ENCODE measurements at regions not wholly inside any gene's neighbourhood (a gene's known extent, or its start where the extent isn't known, plus 50 kb on each side); places are given as distances from the start of the nearest gene placed in this dataset.

DNA sequence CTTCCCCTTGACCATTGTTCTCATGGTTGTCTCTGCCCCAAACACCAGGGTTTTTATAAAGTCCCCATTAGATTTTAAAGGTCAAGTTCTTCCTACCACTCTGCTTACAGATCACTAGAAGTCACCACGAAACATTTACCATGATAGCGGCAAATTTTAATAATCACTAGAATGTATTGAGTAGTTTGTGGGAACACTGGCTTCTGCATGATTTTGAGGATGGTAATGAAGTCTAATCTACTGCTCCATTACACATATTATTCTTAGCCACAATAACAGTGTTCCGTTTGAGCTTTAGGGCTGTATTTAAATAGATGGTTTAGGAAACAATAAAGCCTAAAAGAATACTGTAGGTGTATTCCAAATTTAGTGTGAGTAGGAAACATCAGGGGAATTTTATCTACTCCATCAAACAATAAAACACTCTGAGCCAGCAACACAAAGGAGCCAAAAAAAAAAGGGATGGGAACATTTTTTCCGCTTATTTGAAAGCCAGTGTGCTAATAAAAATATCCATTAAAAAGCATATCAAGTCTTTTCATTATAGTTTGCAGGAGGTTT is 49.7 kb downstream of the KLF12 start:
- DNase-seq: no peak

DNA sequence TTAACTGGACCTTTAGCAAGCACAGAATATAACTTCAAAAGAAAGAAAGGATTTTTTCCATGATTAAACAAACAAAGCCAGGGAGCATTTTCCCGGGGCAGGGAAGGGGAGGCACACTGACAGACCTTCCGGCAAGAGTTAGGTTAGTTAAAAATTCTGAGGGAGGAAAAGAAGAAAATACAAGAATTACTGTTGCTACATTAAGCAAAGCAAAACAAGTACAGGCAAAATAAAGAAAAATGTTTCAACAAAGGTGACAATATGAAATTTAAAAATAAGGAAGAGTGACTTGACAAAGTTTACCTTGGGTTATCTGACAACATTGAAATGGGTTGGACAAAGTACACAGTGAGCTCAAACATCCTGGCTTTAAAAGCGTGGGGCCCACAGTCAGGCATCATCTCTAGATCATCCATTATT is 51.5 kb downstream of the KLF12 start:
- no peak for DNase-seq

DNA sequence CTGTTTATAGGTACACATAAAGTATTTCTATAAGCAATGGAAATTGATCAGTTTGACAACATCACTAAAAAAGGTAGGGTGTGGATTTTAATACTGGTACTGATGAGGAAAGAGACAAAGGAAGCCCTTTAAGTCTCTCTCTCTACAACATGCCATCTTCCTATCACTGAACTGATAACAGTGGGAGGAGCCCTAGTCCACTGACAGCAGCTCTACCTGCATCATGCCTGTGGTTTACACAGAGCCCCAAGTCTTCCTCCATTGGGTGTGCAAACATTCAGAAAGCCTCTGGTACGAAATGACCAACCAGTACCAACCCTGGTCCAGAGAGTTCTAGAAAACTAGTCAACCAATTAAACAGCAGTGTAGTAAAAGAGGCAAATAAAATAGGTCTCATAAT is 53.4 kb downstream of the KLF12 start:
- DNase-seq: no peak

DNA sequence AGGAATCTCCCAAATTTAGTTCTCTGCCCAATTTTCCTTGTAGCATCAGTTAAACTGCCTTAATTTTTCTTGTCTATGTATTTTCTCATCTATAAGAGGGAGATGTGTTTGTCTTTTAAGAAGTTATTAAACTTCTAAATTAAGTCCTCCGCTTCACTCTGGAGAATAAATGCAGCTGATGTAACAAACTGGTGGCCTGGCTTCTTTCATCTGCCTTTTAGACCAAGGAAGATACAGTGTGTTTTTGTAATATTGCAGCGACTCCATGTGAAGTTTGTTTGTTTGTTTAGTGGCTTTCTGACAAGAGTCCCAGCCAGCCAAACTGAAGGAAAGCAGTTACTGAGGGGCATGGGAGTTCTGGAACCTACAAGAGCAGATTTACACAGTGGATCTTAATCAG is 56.4 kb downstream of the KLF12 start:
- no peak for DNase-seq

DNA sequence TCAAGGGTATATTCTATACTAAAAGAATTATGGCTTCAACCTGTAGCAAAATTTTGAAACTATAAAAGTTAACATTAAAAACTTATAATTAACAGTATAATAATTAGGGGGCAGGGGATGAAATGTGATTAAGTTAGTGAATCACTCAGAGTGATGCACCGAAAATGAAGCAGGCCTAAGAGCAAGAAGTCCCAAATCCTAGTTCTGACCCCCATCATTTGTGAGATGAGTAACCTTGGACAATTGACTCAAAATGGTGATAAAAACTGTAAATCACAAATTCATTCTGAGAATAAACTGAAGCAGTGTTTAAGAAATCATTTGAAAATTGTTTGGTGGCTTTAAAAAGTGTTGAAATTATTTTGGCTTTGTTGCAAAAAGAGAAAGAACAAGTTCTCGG is 56.8 kb downstream of the KLF12 start:
- DNase-seq: no peak

DNA sequence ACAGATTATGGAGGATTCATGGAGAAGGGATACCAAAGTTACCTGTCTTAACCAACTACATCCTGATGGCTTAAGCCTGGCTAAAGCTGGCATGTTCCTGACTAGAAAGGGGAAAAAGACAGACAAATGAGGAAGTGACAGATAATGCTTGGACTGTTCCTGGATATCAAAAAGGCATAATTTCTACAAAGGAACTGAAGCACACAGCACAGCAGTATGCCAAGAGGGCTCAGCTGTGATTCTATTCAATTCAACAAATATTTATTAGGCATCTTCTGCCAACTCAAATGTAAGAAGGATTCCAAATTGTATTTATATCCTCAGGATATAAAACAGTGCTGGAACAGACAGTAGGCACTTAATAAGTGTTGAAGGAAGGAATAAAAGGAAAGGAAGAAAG is 59.5 kb downstream of the KLF12 start:
- DNase-seq: no peak

DNA sequence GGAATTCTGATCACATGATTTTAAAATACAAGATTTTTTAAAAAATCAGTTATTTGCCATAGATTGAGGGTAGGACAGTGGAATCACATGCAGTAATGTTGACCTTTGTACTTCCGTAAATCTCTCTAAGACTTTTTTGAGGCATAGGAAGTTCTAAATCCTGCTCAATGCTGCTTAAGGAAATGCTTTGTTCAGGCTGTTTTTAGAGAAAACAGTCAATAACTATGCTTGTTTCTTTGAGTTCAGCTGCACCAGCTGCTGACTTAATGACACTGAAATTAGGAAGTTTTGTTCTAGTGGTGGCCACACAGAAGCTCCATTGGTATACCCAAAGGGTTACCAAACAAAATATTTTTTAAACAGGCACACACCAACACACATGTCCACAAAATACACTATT is 60.9 kb downstream of the KLF12 start:
- no peak for DNase-seq

DNA sequence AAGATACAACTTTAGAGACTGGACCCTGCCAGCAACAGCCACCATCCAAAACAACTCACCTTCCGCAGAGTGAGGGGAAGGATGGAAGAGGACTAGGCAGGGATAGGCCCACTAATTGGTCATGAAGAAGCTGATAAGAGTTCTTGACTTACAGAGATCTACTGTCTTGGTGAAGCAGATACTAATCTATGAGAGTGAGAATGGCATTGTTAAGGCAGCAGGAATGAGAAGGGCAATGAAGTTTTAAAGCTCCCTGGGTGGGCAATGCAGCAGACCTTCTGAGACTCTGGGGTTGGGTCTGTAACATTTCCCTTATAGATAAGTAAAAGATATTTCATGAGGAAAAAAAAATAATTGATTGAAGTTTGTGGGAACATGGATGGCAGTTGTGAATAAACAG is 63.7 kb downstream of the KLF12 start:
- no peak for DNase-seq

DNA sequence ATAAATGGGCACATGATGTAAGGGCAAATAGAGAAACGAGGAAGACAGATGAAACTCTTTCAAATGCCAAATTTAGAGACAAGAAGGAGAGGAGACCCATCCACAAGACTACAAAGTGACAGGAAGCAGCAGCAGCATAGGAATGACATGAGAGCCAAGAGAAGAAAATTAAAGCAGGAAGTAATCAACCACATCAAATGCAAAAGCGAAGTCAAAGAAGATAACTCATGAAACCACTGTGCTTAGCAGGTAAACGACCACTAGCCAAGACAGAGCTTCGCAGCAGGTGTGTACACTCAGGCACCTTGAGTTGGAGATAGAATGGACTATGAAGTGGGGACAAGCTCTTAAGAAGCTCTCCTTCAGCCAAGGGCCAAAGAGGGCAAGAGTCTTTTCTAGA is 64.1 kb downstream of the KLF12 start:
- DNase-seq: peak; percentile 33

DNA sequence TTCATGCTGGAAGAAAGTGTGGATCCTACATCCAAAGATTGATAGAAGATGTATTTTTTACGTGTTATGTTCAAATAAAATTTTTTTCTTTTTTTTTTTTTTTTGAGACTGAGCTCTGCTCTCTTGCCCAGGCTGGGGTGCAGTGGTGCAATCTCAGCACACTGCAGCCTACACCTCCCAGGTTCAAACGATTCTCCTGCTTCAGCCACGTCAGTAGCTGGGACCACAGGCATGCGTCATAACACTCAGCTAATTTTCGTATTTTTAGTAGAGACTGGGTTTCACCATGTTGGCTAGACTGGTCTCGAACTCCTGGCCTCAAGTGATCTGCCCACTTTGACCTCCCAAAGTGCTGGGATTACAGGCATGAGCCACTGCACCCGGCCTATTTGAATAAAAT is 65.7 kb downstream of the KLF12 start:
- DNase-seq: no peak

DNA sequence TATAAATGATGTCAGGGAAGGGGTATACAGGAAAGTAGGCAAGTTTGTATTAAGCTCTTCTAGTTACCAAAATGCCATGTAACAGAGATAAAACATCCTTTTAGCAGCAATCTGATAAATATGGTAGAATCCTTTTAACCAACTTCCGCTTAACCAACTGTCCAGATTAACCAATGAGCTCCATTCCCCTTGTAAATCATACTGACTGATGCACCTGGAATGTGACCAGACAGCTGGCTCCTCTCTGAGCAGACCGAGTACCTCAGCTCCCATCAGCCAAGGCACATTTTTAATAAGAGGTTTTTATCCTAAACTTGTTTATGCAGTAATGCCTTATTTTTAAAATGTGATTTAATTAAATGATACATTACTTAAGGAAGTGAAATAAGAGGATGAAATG is 66.4 kb downstream of the KLF12 start:
- DNase-seq: no peak

DNA sequence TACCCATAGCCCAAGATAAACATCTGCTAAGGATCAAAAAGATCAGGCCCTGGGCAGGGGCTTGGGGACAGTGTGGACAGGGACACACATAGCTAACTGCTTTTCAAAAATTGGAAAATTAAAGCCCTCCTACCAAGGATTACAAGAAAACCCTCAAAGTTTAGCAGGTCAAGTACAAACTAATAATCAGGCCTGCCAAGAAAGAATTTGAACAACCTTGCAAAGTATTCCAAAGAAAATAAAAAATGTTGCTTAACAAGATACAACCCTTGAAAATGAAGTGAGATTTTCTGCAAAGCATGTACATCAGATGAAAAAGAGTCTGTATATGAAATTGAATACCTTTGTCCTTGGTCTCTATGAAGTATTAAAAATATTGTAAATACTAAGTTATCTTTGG is 67.3 kb downstream of the KLF12 start:
- DNase-seq: no peak

DNA sequence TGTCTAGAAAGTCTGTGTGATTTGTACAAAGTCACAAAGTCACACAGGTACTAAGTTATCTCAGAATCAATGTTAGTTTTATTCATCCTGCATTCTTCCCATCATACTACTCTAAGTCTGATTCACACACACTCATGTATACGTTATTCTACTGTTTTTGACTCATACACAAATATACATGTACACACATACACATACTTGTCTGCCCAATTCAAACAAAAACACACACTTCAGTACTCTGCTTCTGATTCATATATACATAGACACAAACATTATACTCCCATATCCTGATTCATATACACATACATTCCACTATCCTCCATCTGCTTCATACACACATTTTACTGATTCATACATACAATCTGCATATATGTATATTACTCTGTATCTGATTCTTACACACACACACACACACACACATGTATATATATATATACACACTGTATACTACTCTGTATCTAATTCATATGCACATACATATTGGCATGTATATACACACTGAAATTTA is 69.3 kb downstream of the KLF12 start:
- DNase-seq: no peak

DNA sequence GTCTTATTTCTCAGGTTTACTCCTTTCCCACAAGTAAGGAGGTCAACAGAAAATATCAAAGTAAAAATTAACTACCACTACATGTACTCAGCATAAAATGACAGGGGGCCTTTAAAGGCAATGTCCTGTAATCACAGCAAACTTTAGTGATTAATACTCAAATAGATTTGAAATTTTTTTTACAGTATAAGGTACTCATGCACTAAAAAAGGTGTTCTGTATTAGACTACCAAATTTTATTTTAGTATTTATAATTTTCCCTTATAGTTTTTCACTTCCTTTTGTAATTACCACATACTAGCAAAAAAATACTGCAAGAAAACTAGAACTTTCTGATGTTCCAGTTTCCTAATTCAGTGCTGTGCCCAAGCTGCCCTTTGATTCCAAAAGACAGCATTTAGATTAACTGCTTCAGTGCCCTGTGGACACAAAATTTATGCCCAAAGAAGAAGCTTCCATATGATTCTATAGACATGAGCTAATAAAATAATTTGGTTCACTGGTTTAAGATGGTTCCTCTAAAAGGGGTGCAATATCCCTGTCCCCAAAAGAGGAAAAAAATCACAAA is 70.6 kb downstream of the KLF12 start:
- DNase-seq: no peak

DNA sequence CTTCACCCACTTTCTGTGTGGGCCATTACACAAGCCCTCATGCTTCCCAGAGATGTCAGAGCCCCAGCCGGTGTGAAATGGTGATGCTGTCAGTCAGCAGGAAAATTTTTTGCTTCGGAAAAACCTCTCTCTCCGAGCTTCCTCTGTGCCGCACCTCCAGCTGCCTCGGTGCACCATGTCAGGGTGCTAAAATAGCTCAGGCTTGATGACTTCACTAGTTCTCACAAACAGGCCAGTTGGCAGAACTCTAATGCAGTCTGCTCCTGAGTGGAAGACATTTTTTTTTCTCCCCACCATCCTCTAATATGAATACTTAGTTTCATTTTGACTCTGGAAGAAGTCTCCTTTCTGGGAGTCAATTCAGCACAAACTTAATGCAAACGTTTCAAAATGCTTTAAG is 71.3 kb downstream of the KLF12 start:
- no peak for DNase-seq

DNA sequence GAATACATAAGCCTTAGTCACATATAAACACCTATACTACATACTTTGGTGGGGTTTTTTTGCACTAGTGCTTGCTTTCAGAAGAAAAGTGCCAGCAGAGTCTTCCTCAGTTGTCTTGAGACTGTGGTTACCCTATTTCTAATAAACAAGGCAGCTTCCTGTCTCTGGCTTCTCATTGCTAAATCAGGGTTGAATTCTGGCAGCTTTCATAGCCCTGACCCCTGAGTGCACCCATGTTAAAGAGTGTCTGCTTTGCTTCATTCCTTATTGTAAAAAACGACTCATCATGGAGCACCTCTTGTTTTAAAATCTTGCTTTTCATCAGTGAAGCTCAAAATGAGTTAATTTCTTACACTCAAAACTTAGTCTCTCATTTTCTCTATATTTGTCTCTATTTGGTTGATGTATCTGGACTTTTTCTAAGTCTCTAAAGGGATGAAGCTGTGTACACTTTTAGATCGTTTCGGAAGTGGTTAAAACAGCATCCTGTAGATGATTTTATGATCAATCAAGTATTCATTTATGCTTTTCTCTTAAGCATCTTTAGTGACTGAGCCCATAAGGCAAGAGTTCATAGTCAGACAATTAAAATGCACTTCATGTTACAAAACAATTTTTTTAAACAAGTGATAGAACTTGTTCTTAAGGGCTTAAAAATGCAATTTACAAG is 72.1 kb downstream of the KLF12 start:
- peak; percentile 23 for DNase-seq

DNA sequence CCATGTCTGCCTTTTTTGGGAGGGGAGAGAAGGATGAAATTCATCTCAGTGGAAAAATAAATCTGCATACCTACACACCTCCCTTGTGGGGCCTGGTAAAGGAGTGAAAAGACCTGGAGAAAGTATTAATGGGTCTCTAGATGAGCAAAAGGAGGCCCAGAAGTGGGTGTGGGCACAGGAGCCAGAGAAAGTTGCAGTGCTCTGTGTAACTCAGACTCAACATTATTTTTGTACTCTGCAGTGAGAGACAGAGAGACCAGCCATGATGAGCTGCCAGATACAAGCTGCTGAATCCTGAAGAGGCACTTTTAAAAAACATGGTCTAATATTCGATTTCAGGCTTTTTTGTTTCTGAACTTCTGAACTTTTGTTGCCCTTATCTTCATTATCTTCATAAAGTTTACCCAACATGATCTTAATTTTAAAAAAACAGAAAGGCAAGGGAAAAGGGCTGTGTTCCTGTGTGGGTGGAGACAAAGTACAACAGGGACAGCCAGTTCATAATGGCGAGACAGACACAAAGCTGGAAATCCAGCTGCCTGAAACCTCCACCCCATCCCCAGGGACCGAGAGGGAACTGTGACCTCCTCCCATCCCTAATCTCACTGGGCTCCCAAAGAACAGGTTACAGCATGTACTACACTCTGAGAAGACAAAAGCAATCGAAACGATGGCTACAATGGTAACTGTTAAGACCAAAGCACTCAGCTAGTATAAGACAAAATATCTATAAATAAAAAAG is 77.2 kb downstream of the KLF12 start:
- DNase-seq: no peak

DNA sequence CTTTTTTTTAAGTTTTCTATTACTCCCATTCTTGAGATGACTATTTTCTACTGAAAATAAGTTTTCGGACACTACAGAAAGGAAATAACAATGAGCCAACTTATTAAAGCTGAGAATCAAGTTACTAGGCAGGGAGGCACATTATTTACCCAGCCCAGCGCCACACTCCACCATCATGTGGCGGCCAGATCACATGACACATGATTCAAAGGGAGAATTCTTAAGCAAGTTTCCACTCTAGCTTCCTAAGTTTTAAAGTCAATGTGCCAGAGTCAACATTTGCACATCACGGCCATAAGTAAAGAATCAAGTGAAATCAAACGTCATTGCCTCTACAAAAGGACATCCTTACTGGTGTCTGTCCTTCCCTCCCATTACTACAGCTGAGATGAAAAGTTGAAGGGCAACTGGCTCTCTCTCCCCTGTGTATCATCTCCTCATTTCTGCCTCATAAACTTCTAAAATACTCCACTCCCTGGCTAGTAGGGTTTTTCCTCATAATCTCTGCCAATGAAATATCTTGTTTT is 81.7 kb downstream of the KLF12 start:
- DNase-seq: no peak

DNA sequence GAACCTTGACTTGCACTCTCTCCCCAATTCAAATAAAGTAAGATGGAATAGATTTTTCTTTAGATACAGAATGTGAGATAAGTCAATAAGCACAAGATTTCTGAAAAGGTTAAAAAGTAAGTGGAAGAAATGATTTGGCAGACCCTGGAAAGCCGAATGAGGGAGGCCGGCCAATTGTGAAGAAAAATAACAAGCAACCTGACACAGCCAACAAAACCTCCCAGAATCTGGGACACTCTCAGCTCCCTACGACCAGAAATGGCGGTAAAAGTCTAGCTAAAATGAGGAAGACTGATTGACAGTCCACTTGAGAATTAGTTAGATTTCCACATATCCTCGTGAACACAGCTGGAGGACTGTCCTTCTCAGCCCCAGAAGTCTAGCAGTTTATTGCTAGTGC is 85.4 kb downstream of the KLF12 start:
- no peak for DNase-seq

DNA sequence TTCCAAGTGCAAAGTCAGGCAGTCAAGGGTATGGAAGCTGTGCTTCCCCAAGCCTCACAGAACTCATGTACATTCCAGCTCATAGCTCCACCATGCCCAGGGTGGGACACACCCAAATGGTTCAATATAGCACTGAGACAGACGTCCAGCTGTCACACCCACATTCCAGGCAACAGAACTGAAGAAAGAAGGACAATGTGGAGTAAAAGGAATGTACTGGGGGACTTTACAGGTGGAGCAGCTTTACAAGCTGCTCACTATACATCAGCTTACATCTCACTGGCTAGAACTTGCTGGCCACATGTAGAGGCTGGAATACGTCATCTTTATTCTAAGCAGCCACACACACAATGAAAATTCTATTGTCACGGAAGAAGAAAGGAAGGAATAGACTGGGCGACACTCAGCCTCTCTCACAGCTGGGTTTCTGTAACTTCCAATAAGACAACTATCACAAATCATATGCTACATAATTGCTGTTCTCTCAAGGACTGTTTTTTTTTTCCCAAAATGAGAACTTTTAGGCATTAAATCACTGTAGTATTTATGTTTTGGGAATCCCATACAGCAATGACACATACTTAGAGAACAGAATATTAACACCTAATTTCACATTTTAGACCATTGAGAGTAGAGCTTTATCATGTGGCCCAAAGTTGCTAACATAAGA is 86.1 kb downstream of the KLF12 start:
- no peak for DNase-seq

DNA sequence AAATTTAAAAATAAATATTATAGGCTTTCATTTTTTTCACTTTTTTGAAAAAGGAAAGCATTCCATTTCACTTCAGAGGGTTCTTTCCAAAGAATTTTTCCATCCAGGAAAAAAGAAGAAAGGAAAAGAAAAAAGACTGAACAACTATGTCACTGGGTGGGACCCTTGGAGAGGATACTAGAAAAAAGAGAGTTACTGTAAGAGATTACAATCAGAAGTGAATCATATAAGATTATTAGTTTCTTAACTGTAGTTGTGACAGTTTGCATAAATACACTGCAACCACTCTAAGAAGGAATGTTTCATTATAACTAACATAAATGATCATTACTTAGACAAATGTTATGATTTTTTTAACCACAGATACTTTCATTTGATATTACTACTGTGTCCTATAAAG is 87.8 kb downstream of the KLF12 start:
- DNase-seq: no peak

DNA sequence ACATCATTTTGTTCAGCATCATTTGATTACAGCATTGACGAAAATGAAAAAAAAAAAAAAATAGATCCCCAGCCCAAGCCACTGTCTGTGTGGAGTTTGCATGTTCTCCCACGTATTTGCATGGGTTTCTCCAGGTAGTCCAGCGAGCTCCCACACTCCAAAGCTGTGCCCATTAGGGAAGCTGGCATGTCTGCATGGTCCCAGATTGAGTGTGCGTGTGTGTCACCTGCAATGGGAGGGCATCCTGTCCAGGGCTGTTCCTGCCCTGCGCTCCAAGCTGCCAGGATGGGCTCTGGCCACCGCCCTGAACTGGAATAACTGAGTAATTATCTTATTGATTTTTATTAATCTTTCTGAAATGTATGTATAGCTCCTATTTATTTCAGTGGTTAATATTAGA is 88.6 kb downstream of the KLF12 start:
- DNase-seq: no peak

DNA sequence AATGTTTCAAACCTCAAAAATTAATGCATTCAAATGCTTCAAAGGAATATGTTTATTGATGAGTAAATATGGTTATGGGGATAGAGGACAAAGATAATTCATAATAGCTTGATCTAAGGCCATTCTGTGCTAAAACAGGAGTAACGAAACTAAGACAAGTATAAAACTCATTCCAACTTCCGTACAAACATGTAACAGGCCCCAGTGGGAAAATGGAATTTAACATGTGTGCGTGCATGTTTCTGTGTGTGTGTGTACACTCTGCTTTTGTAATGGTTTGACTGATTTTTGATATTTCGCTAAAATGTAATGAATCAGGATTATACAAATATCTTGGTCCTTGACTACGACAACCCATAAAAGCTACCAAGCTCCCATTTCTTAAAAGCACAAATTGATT is 91.0 kb downstream of the KLF12 start:
- no peak for DNase-seq
